Inflammatory macrophage (primary cell): ENCODE measurements at regions not wholly inside any gene's neighbourhood (a gene's known extent, or its start where the extent isn't known, plus 50 kb on each side); places are given as distances from the start of the nearest gene placed in this dataset.
"Not testable (repeated sequence)": the region's sequence is repeated elsewhere in the genome, so short reads cannot be mapped to it uniquely, and the experiment has no call there.

ENCODE experiments used
- DNase-seq, 2 donors: peaks; one replicate each; pipeline ENCODE4 v3.0.0-alpha.2; 2020 to 2022

DNA sequence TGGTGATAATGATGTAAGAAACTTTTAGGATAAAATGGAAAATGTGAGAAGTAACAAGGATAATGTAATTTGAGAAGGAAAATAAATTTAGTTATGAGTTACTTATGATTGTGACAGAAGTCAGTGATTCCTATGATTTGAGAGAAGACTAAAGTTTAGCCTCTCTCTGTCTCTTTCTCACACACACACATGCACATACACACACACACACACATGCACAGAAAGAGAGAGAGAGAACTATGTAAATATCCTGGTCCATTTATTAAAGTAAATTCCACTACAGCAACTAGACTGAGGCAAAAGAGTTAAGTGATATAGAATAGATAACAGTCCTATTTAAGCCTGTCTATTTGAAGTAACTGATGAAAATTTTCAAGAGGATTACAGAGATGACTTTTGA, 375.2 kb downstream of the CD109 start:
- DNase-seq: no peak

DNA sequence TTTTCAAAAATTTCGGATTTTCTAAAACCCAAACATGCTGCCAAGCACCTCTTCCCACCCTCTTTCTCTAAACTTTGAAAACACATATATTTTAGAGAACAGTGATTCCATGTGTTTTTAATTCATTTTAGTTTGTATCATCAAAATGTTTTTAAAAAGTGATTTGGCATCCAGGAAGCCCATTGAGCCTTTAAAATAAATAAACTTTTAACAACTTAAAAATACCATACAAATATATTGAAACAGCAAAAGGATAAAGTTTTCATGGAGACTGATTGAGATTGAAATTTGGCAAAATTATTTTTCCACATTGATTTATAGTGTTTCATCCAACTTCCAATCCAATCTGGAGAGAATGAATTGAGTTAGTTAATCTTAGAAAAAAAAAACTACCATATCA, 374.7 kb downstream of the CD109 start:
- DNase-seq: no peak

DNA sequence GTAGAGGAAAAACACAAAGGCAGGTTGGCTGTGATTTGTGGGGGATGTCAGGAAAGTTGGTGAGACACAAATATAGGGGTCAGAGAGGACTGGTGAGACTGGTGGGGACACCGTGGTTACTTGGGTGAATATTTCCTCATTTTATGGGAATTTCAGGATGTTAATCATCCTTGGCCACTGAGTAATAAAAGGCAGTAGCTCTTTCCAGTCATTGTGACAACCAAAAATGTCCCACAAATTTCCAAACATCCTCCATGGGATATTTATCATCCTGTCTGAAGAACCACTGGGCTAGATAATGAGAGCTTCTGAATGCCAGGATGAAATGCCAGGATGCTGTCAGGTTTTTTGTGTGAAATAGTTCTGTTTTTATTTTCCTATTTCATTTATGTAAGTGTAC, 374.1 kb downstream of the CD109 start:
- DNase-seq: no peak

DNA sequence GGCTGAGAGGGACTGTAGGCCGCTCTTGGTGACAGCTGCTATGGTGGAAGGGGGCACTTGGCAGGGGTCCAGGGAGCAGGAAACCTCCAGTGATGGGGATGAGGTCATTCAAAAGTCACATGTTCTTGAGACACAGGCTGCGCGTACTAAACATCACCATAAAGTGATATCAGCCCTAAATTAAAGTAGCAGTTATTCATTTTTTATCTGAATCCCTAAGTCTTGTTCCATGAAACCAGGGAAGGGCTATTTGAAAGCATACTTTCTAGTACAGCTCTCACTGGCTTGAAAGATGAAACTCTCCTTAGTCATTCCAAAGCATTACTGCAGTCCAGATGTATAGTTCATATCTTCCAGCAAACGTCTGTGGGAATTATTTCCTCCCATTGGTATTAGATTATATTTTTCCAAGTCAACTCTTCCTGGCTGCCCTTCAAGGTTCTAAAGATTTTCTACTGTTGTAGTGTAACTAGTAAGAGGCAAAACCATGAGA, 373.1 kb downstream of the CD109 start:
- DNase-seq: no peak

DNA sequence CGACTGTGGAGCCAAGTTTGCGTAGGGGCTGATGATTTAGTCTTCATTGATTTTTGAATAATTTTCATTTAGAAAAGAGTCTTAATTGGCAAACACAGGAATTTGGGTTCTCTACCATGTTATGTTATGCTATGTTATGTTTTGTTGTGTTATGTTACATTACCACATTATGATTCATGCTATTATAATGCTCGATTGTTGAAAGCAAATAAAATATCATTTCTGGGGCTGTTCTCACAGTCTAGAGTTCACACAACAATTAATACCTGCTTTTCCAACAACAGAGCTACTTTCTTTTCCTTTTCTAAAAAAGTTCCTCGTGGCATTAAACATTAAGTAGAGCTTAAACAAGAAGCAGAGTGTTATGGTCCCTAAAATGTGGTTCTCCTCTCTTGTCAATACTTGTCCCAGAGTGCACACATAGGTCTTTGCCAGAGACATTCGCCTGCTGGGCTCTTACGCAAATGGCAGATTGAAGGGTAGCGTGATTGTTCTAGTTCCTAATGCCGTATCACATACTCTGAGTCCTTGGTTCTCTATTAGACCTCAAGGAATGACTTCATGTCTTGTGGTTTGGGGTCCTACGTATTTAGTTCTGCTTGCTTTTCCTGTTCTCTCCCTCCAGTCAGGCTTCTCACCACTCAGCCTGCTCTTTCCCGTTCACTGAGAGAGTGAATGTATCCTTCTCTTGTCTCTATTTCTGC, 370.3 kb downstream of the CD109 start:
- no peak for DNase-seq

DNA sequence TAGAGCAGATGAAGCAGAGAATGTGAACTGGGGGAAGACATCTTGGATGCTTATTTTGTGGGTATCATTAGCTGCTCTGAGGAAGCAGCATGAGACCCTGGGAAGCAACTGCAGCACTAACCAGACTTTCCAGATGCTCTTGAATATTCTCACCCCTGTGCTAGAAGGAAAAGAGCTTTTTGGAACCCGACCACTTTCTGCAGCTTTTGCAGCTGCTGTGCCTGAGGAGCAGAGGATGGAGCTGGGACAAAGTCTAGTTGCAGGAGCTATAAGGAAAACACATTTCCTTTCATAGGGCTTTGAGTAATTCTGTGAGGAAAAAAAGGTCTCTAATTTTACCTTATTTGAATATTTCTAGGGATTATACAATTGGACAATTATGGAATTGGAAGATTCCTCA, 369.7 kb downstream of the CD109 start:
- DNase-seq: no peak

DNA sequence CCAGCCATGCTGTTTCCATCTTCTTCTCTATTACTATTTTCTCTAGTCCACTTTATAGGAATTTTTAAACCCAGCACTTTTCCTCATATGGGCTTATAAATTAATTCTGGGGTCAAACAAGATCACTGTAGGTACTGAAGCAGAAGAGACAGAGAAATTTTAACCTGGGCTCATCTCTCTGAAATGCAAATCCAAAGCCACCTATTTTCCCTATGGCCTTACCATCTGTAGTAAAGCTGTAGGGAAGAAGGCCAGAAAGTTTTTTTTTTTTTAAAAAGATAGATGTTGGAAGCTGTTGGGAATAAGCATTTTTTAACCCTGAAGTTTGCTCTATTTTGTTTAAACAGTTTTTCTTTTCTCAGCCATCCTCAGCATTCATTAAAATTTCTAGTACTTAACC, 367.4 kb downstream of the CD109 start:
- DNase-seq: no peak

DNA sequence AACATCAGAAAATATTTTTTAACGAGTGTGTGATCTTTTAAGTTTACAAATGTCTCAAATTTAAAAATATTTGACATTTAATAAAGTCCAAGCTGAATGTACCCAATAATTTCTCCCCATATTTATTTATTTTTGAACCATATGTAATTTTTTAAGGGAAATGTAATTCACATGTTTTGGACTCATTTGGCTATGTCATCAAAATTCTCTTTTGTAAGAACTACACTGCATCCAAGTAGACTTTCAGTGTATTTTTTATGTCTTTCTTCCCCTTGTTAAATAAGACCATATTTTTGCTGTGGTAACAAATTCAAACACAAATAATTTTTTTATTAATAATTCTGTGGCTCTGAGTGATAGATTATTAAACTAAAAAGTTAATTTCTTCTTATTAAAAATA, 365.2 kb downstream of the CD109 start:
- DNase-seq: no peak

DNA sequence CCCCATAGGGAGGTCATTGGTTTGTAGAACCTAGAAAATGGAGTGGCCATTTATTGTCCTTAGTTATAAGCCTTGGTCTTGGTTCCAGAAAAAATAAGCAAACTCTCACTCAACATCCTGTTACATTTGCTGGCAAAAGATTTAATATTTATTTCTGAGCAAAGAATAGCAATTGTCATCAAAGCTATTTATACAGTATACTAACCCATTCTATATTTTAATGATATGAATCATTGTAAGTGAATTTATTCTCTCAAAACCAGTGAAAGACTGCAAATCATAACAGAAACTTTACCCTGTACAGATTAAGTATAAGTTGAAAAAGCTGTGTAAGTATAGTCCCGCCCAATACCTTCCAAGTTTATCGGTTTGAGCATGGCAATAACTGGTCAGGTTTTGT, 364.4 kb downstream of the CD109 start:
- no peak for DNase-seq

DNA sequence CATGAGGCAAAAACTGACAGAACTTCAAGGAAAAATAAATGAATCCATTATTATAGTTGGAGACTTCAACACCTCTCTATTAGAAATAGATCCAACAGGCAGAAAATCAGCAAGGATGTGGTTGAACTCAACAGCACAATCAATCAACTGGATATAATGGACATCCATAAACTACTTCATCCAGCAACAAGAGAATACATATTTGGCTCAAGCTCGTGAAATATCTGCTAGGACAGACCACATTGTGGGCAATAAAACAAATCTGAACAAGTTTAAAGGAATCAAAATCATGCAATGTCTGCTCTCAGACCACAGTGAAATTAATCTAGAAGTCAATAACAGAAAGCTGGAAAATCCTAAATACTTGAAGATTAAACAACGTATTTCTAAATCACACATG, 362.6 kb downstream of the CD109 start:
- no peak for DNase-seq

DNA sequence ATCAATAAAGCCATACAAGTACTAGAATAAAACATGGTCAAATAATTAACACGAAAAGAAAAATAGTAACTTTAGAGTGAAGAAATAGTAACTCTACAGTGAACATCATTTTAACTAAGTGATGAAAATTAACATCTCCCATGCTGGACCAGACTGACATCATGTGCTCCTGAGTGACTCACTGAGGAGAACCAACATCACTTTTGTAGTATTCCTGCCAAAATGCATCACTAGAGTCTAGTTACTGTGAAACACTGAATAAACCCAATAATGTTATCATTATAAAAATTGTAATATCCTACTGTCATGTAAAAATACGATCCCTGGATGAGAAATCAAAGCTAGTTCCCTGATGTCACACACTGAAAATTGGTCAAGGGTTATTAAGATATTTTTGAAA, 361.3 kb downstream of the CD109 start:
- no peak for DNase-seq

DNA sequence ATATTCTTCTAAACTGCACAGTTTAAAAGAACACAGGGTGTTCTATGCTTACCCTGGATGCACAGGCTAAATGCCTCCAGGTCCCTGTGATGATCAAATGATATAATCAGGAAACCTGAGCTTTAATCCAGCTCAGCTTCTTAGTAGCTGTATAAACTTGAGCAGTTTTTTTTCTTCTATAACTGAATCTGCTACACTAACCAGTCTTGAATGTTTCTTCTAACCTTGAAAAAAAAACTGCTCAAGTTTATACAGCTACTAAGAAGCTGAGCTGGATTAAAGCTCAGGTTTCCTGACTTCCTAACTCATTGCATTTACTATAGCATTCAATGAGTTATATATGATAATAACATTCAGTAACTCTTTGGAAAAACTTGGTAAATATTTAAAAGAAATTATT, 358.2 kb downstream of the CD109 start:
- DNase-seq: no peak

DNA sequence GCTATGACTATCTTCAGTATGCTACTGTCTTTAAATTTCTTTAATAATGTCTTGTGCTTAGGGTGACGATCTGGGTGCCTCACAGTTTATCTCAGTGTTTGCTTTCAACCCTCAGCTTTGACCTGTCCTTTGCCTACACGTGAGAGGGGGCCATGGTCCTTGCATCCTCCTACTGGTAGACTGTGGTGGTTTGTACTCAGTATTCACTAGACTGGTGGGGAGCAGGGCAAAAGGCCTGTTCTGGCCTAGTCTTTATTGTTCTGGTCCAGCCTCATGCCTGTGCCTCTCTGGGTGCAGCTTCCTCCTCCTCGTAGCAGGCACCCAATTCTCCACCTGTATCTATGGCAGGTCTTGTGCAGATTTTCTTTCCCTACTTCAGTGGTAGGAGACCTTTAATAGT, 354.9 kb downstream of the CD109 start:
- no peak for DNase-seq

DNA sequence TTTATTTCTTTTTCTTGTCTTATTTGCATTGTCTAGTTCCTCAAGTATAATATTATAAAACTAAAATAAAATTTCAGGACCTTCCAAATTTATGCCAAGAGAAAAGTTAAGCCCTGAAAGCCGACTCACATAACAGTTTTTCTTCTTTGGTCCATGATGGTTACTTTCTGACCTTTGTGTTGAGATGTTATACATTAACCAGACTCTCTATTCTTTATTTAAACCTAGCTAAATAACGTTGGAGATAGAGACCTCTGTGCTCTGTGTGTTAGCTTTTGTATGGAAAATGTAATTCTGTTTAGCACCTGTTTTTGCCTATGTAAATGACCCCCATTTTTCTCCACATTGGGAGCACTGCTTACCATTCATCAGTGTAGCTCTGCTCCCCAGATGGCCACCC, 352.4 kb downstream of the CD109 start:
- DNase-seq: no peak

DNA sequence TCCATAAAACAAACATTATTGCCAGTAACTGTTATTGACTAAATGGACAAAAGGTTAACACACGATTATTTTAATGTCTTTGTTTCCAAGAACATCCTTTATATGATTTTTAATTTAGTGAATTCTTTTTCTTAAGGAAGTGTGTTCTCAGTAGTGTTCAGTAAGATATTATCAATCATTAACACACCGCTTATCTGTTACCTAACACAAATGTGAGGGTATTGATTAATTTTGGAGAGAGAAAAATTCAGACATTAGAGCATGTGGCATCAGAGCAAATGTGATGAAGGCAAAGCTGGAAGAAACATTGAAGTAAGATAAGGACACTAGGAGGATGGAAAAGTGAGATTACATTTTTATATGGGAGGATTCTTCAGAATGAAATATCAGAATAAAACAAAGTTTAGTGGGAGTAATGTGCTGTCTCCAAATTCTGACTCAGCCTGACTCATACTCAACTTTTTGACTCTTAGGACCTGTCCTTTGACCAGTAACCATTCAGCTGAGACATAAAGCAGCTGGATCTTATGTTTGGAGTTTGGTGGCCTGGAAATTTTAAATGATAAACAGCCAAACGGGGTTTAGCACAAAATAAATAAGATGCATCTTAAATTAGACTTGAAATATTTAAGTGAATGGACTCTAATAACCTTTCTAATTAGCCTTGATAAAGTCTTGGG, 348.6 kb downstream of the CD109 start:
- no peak for DNase-seq

DNA sequence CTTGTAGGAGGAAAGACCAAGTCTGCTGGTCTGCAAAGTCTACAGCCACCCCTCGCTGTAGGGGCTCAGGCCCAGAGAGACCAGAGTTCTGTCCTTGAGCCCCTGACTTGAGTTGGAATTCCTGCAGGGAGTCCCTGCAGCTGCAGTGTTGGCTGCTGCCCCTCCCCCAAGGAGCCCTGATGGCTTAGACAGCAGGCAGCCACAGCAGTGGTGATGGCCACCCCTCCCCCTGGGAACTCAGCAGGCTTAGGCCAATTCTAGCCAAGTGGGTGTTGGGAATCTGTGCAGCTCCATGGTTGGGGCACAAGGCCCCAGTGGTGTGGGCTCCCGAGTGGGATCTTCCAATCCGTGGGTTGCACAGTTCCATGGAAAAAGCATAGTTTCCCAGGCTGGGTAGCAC, 345.4 kb downstream of the CD109 start:
- no peak for DNase-seq

DNA sequence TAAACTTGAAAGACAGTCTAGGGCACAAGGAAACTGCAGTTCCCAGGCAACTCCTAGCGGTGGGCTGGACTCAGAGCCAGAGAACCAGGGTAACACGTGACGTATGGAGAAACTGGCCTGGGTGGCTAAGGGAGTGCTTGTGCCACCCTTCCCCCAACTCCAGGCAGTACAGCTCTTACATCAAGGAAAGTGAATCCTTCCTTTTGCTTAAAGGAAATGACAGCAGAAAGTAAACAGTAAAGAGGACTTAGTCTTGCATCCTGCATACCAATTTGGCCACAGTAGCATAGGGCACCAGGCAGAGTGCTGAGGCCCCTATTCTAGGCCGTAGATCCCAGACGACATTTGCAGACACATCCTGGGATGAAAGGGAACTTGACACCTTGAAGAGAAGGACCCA, 322.8 kb downstream of the CD109 start:
- DNase-seq: no peak

DNA sequence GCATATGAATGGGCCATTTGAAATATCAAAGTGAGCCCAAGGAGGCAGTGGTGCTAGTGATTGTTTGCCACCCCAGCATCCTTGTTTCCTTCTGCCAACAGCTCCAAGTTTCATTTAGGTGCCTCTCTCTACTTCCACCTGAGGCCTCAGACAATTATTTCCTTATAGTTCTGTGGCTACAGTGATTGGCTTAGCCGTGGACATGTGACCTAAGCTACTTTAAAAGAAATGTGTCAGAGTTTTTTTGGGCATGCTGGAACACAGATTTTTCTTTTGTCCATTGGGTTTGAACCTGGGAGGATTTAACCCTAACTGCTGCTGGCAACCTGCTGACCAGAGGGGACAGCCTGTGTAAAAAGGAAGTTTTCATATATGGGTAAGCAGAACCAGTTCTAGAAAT, 319.4 kb downstream of the CD109 start:
- no peak for DNase-seq

DNA sequence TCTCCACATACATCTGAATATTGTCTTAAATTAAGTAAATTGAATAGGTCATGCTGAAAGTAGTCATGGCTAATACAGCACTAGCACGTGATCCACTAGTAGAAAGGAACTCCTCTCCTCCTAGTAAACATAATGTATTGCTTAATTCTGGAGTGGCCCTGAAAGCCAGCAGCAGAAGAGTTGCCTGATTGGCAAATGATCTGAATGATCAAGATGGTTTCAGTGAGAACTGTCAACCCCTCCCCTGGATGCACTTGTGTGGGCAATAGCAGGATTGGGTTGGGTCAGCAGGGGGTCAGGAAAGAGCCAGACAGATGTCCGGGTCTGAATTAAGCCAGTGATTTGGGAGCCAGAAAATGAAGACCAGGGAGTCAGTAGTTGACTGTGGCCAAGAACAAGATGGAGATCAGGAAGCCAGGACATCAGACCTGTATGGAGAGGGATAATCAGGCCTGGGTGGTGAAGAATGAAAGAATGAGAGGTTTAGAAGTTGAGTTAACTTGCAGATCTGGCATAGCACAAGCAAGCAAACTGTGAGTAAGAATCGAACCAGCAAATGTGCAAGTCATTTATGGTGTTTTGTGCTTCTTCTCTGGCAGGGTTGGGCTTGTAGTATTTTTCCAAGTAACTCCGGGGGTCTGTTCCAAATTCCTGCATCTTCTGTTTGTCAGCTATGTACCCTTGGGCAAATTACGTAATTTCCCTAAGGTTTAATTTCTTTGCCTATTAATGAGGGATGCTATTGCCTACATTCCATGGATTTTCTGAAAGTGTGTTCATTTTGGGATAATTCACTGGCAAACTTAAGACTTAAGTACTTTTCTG, 304.9 kb downstream of the CD109 start:
- DNase-seq: no peak

DNA sequence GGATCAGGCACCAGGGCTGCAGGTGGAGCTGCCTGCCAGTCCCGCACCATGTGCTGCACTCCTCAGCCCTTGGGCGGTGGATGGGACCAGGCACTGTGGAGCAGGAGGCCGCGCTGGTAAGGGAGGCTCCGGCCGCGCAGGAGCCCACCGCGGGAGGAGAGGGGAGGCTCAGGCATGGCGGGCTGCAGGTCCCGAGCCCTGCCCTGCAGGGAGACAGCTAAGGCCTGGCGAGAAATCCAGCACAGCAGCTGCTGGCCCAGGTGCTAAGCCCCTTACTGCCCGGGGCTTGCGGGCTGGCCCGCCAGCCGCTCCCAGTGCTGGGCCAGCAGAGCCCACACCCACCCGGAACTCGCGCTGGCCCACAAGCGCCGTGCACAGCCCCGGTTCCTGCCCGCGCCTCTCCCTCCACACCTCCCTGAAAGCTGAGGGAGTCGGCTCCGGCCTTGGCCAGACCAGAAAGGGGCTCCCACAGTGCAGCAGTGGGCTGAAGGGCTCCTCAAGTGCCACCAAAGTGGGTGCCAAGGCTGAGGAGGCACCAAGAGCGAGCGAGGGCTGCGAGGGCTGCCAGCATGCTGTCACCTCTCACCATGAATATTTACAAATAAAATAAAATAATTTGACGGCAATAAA, 294.7 kb downstream of the CD109 start:
- not testable (repeated sequence) for DNase-seq

DNA sequence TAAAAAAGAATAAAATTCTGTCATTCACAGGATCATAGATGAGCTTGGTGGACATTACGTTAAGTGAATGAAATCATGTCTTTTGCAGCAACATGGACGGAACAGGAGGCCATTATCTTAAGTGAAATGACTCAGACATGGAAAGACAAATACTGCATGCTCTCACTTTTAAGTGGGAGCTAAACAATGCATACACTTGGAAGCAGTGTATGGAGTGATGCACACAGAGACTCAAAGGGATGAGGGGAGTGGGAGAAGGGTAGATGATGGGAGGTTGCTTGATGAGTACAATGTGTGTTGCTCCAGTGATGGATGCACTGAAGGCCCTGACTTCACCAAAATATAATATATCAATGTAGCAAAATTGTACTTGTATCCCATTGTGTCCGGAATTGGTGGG, 293.4 kb downstream of the CD109 start:
- no peak for DNase-seq

DNA sequence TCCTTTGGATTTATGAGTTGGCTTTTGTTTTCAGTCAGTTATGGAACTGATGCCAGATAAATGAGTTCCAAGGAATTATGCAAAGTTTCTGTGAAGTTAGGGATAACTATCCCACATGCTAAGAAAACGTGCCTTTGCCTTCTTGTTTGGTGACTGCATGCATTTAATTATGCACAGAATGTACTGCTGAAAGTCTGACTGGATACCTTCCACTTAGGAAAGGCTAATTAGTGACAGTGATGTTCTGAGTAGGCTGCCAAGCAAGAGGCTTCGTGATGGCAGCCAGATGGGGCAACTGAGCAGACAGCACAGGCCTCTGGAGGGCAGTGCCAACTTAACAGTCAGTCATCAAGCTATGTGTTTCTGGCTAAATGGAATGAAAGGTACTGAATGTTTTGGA, 289.9 kb downstream of the CD109 start:
- DNase-seq: no peak

DNA sequence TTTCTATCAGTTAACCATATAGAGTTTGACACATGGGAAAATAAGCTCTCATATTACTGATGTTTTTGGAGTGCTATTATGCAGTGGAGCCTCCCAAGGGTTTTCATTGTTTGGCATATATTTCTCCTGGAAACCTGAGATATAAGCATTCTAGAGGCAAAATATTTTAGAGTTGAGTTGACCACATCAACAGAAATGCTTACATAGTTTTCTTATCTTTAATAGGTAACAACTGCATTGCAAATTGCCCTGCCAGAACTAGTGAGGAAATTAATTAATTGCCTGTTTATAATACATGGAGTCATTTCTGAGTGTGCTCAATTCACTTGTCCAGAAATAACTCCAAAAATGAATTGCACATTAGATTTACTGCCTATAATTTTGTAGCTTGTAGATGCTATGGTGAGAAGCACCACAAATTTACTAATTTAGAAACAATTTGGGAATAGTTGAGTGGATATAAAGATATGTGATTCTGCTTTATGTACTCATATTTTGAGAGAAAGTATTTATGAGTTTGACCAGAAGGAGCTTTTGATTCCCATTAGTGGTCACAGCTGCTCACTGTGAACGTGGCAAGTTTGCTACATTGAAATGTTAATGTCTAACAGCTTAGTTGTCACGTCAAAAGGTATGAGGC, 288.7 kb downstream of the CD109 start:
- DNase-seq: no peak
